ENCODE measurements at regions not wholly inside any gene's neighbourhood (a gene's known extent, or its start where the extent isn't known, plus 50 kb on each side); places are given as distances from the start of the nearest gene placed in this dataset.

- TF ChIP-seq CTCF (IDR thresholded peaks at IDR 0.05) (no peak), TCF7L2 (IDR thresholded peaks at IDR 0.05; ENCODE audit: low read depth, low read length) (no peak), POLR2AphosphoS5 (IDR thresholded peaks at IDR 0.05; ENCODE audit: low read depth, low read length) (no peak), REST (IDR thresholded peaks at IDR 0.05; ENCODE audit: insufficient read depth in 1 of 2, low read depth in 2 of 2, low read length in 1 of 2) (no peak), SIN3A (IDR thresholded peaks at IDR 0.05; ENCODE audit: borderline replicate concordance, insufficient read depth, low read depth, low read length) (no peak)
Observed at GRCh38 chr5:113771483-113771882, 258.0 kb downstream of the YTHDC2 start.

All from Panc1 (cell line).